ENCODE measurements at regions not wholly inside any gene's neighbourhood (a gene's known extent, or its start where the extent isn't known, plus 50 kb on each side); places are given as distances from the start of the nearest gene placed in this dataset.

DNA sequence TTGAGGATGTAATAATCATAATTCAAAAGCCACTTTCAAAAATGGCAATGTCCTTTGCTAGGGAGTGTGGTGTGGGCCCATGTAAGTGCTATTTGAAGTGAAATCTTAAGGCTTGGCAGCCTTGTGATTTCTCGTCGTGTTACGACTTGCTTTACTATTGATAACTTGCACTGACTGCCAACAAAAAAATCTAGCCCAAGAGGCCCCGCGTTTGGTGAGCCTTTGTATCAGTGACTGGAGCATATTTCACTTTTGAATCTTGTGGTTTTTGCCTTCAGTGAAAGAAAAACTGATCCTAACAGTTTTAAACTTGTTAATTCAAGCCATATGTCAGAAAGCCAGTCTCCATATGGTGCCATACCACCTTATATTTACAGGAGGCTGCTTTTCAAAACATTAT is 248.0 kb downstream of the TMEM182 start:
- H3K36me3 ChIP-seq (ENCODE audit: control insufficient read depth in 2 of 2, extremely low read depth in 1 of 2, insufficient read depth in 2 of 2, low read length in 2 of 2), result no peaks in the 10 kb centered on the region
- H3K27me3 ChIP-seq (ENCODE audit: control insufficient read depth, extremely low read depth, insufficient read depth, low read length), result no peaks in the 10 kb centered on the region
- no peaks in the 10 kb centered on the region for H3K9me3 ChIP-seq (ENCODE audit: control insufficient read depth, low read depth, low read length)
- no peaks in the 10 kb centered on the region for H4K20me1 ChIP-seq (ENCODE audit: control insufficient read depth, extremely low read depth, insufficient read depth, low read length)
- no peak overlapping the region for H2AFZ ChIP-seq (ENCODE audit: control insufficient read depth, low read length)
- no peak for TF ChIP-seq CTCF (optimal IDR thresholded peaks at IDR 0.05 in 1 of 3, IDR thresholded peaks at IDR 0.05 in 1 of 3, conservative IDR thresholded peaks at IDR 0.05 in 1 of 3; ENCODE audit: extremely low read depth in 1 of 3, insufficient read depth in 2 of 3, low read length in 3 of 3)
- TF ChIP-seq EZH2 (IDR thresholded peaks at IDR 0.05; ENCODE audit: low read length), result no peak
- H3K9me1 ChIP-seq (ENCODE audit: control insufficient read depth, extremely low read depth, insufficient read depth, low read length), result no peaks in the 10 kb centered on the region
- H3K79me2 ChIP-seq (ENCODE audit: control insufficient read depth, insufficient read depth, low read length), result no peaks in the 10 kb centered on the region
- no peaks in the 10 kb centered on the region for H3K4me1 ChIP-seq (ENCODE audit: control insufficient read depth, extremely low read depth, insufficient read depth, low read length)
- DNase-seq (ENCODE audit: low read depth, low spot score) (no peak), FAIRE-seq (no peak)
- no peak overlapping the region for H3K9ac ChIP-seq (ENCODE audit: control insufficient read depth, extremely low read depth, insufficient read depth, low read length)
- no peak overlapping the region for H3K27ac ChIP-seq (ENCODE audit: control insufficient read depth, insufficient read depth, low read length)
- H3K4me3 ChIP-seq (ENCODE audit: control insufficient read depth in 2 of 3, extremely low read depth in 1 of 3, insufficient read depth in 2 of 3, low read depth in 1 of 3, low read length in 3 of 3), result no peak overlapping the region
- dilution Hi-C loops (cut with MboI; ENCODE audit: extremely low pct_ligation_motif_present, low sequenced_read_pairs), result no loop called here
- H3K4me2 ChIP-seq (ENCODE audit: control insufficient read depth, extremely low read depth, insufficient read depth, low read depth, low read length), result no peak overlapping the region

DNA sequence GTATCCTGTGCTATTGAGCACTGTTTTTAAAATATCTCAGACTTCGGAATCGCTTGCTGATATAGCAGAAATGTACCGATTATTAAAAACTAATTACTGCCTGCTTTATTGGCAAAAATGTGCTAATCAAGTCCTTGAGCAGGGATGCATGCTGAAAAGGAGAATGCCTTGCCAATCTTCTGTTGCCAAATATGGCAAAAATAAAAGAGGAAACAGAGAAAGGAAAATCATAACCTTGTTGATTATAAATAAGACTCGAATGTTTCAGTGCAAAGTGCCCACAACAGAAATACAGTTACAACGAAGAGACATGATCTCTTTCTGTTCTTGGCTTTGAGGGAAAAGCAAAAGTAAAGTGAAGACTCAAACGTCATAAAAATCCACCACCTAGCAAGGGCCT is 248.5 kb downstream of the TMEM182 start:
- no peak for DNase-seq (ENCODE audit: low read depth, low spot score)
- Histone ChIP-seq H3K9ac (ENCODE audit: control insufficient read depth, extremely low read depth, insufficient read depth, low read length) (no peak overlapping the region), H3K27me3 (ENCODE audit: control insufficient read depth, extremely low read depth, insufficient read depth, low read length) (no peaks in the 10 kb centered on the region), H4K20me1 (ENCODE audit: control insufficient read depth, extremely low read depth, insufficient read depth, low read length) (no peaks in the 10 kb centered on the region), H3K4me2 (ENCODE audit: control insufficient read depth, extremely low read depth, insufficient read depth, low read depth, low read length) (no peak overlapping the region), H2AFZ (ENCODE audit: control insufficient read depth, low read length) (no peak overlapping the region), H3K4me3 (ENCODE audit: control insufficient read depth in 2 of 3, extremely low read depth in 1 of 3, insufficient read depth in 2 of 3, low read depth in 1 of 3, low read length in 3 of 3) (no peak overlapping the region), H3K27ac (ENCODE audit: control insufficient read depth, insufficient read depth, low read length) (no peak overlapping the region), H3K4me1 (ENCODE audit: control insufficient read depth, extremely low read depth, insufficient read depth, low read length) (no peaks in the 10 kb centered on the region), H3K36me3 (ENCODE audit: control insufficient read depth in 2 of 2, extremely low read depth in 1 of 2, insufficient read depth in 2 of 2, low read length in 2 of 2) (no peaks in the 10 kb centered on the region), H3K79me2 (ENCODE audit: control insufficient read depth, insufficient read depth, low read length) (no peaks in the 10 kb centered on the region), H3K9me3 (ENCODE audit: control insufficient read depth, low read depth, low read length) (no peaks in the 10 kb centered on the region), H3K9me1 (ENCODE audit: control insufficient read depth, extremely low read depth, insufficient read depth, low read length) (no peaks in the 10 kb centered on the region)
- no peak for FAIRE-seq
- TF ChIP-seq EZH2 (IDR thresholded peaks at IDR 0.05; ENCODE audit: low read length), result no peak
- TF ChIP-seq CTCF (optimal IDR thresholded peaks at IDR 0.05 in 1 of 3, IDR thresholded peaks at IDR 0.05 in 1 of 3, conservative IDR thresholded peaks at IDR 0.05 in 1 of 3; ENCODE audit: extremely low read depth in 1 of 3, insufficient read depth in 2 of 3, low read length in 3 of 3), result no peak
- dilution Hi-C loops (cut with MboI; ENCODE audit: extremely low pct_ligation_motif_present, low sequenced_read_pairs), result no loop called here

Data from keratinocyte (primary cell).